ENCODE measurements at regions not wholly inside any gene's neighbourhood (a gene's known extent, or its start where the extent isn't known, plus 50 kb on each side); places are given as distances from the start of the nearest gene placed in this dataset.

GRCh38 chr22:34599567-34599966, 466.4 kb upstream of the ISX start:
- Histone ChIP-seq H3K27ac (no peak overlapping the region), H3K4me3 (no peak overlapping the region), H3K36me3 (no peaks in the 10 kb centered on the region), H3K27me3 (peaks cover 0 to 5% (median 0%) of the 10 kb centered on the region in 3 donors), H3K4me1 (no peaks in the 10 kb centered on the region), H3K9me3 (peaks cover 0 to 3% (median 0%) of the 10 kb centered on the region in 4 donors)
- 75 to 100% (median 80%) methylated on average over 1 of the region's 1 CpG for WGBS, 5 donors
- TF ChIP-seq POLR2AphosphoS5 (IDR thresholded peaks at IDR 0.05) = no peak
- no peak for TF ChIP-seq EP300 (IDR thresholded peaks at IDR 0.05)
- TF ChIP-seq POLR2A (IDR thresholded peaks at IDR 0.05) = no peak
- no peak for TF ChIP-seq CTCF (IDR thresholded peaks at IDR 0.05)
- intact Hi-C loops (cut with DNase I; ENCODE audit: low total_unique reads) = no loop called here
- DNase-seq = no peak

- Histone ChIP-seq H3K4me3 (no peak overlapping the region), H3K4me1 (no peaks in the 10 kb centered on the region), H3K27ac (no peak overlapping the region), H3K9me3 (peaks cover 0 to 4% (median 0%) of the 10 kb centered on the region in 4 donors), H3K27me3 (peaks cover 0 to 5% (median 0%) of the 10 kb centered on the region in 3 donors), H3K36me3 (no peaks in the 10 kb centered on the region)
- 35 to 55% (median 43%) methylated on average over 3 of the region's 3 CpGs for WGBS, 5 donors
- intact Hi-C loops (cut with DNase I; ENCODE audit: low total_unique reads) = no loop called here
- no peak for DNase-seq
- TF ChIP-seq POLR2AphosphoS5 (IDR thresholded peaks at IDR 0.05) = no peak
- no peak for TF ChIP-seq EP300 (IDR thresholded peaks at IDR 0.05)
- no peak for TF ChIP-seq POLR2A (IDR thresholded peaks at IDR 0.05)
- TF ChIP-seq CTCF (IDR thresholded peaks at IDR 0.05) = no peak
Measured at GRCh38 chr22:34604312-34604711, 461.6 kb upstream of the ISX start.

GRCh38 chr22:34608106-34608505, 457.9 kb upstream of the ISX start:
- TF ChIP-seq POLR2A (IDR thresholded peaks at IDR 0.05) (no peak), EP300 (IDR thresholded peaks at IDR 0.05) (no peak)
- Histone ChIP-seq H3K4me1 (no peaks in the 10 kb centered on the region), H3K4me3 (no peak overlapping the region), H3K36me3 (no peaks in the 10 kb centered on the region), H3K27me3 (peaks cover 0 to 5% (median 0%) of the 10 kb centered on the region in 3 donors), H3K9me3 (peaks cover 0 to 4% (median 0%) of the 10 kb centered on the region in 4 donors), H3K27ac (no peak overlapping the region)
- WGBS, 5 donors = 76 to 84% (median 79%) methylated on average over 5 of the region's 5 CpGs
- no peak for DNase-seq
- intact Hi-C loops (cut with DNase I; ENCODE audit: low total_unique reads) = no loop called here

- H3K36me3 ChIP-seq = no peaks in the 10 kb centered on the region
- H3K9me3 ChIP-seq = peaks cover 0 to 4% (median 0%) of the 10 kb centered on the region in 4 donors
- no peak overlapping the region for H3K27ac ChIP-seq
- WGBS, 5 donors = 41 to 63% (median 45%) methylated on average over 1 of the region's 1 CpG
- H3K4me1 ChIP-seq = no peaks in the 10 kb centered on the region
- peaks cover 0 to 2% (median 0%) of the 10 kb centered on the region in 3 donors for H3K27me3 ChIP-seq
- no peak for DNase-seq
- no peak overlapping the region for H3K4me3 ChIP-seq
- TF ChIP-seq POLR2AphosphoS5 (IDR thresholded peaks at IDR 0.05) = no peak
- no peak for TF ChIP-seq EP300 (IDR thresholded peaks at IDR 0.05)
- TF ChIP-seq POLR2A (IDR thresholded peaks at IDR 0.05) = no peak
- no peak for TF ChIP-seq CTCF (IDR thresholded peaks at IDR 0.05)
- intact Hi-C loops (cut with DNase I; ENCODE audit: low total_unique reads) = no loop called here
Measured at GRCh38 chr22:34608540-34609115, 457.3 kb upstream of the ISX start.

- H3K36me3 ChIP-seq = no peaks in the 10 kb centered on the region
- intact Hi-C loops (cut with DNase I; ENCODE audit: low total_unique reads) = no loop called here
Measured at GRCh38 chr22:34609646-34610045, 456.3 kb upstream of the ISX start.

More at GRCh38 chr22:34609646-34610045, 456.3 kb upstream of the ISX start:
- H3K9me3 ChIP-seq = peaks cover 0 to 4% (median 0%) of the 10 kb centered on the region in 4 donors
- 82 to 95% (median 86%) methylated on average over 3 to 5 of the region's 5 CpGs for WGBS, 5 donors
- no peaks in the 10 kb centered on the region for H3K27me3 ChIP-seq
- H3K4me3 ChIP-seq = no peak overlapping the region
- no peaks in the 10 kb centered on the region for H3K4me1 ChIP-seq
- H3K27ac ChIP-seq = no peak overlapping the region
- TF ChIP-seq POLR2AphosphoS5 (IDR thresholded peaks at IDR 0.05) (no peak), CTCF (IDR thresholded peaks at IDR 0.05) (no peak), EP300 (IDR thresholded peaks at IDR 0.05) (no peak), POLR2A (IDR thresholded peaks at IDR 0.05) (no peak)
- DNase-seq = no peak

Data from stomach (tissue), 8 donors.